ENCODE measurements at regions not wholly inside any gene's neighbourhood (a gene's known extent, or its start where the extent isn't known, plus 50 kb on each side); places are given as distances from the start of the nearest gene placed in this dataset.

DNA sequence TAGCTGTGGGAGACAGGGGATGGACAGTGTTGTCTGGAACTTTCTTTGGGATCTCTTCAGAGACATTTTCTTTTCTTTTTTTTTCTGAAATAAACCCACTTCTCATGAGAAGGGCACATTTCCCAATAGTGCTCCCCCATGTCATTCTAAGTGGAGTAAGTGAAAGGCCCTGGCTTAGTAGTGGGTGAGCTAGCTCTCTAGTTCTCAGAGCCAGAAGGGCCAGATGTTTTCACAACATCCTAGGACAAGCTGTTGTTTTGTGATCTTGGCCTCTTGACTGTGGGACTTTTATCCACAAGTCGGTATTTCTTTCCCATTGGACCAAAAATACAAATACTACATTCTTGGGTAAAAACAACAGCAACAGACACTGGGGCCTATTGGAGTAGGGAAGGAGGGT lies 607.7 kb upstream of the TENM4 start:
- Histone ChIP-seq H3K27me3 (ENCODE audit: control insufficient read depth in 2 of 2, insufficient read depth in 2 of 2, low read length in 2 of 2) (no peaks in the 10 kb centered on the region), H3K4me3 (replicated peaks in 1 of 3; ENCODE audit: insufficient read depth in 1 of 3, low read depth in 1 of 3, low read length in 3 of 3) (no peak overlapping the region), H2AFZ (ENCODE audit: low read depth, low read length) (no peak overlapping the region), H3K4me1 (ENCODE audit: control insufficient read depth, extremely low read depth, insufficient read depth, low read length) (no peaks in the 10 kb centered on the region), H3K4me2 (ENCODE audit: insufficient read depth, low read length) (no peak overlapping the region), H3K9ac (replicated peaks; ENCODE audit: extremely low read depth, insufficient read depth, low read length) (no peak overlapping the region), H3K79me2 (ENCODE audit: control insufficient read depth, insufficient read depth, low read length) (no peaks in the 10 kb centered on the region), H3K36me3 (ENCODE audit: control insufficient read depth in 2 of 2, extremely low read depth in 1 of 2, insufficient read depth in 2 of 2, low read length in 2 of 2) (no peaks in the 10 kb centered on the region), H3K27ac (ENCODE audit: insufficient read depth, low read depth, low read length) (no peak overlapping the region), H3K9me3 (replicated peaks; ENCODE audit: control insufficient read depth, insufficient read depth, low read length) (peaks cover 2% of the 10 kb centered on the region), H4K20me1 (replicated peaks; ENCODE audit: control insufficient read depth, extremely low read depth, insufficient read depth, low read length) (no peaks in the 10 kb centered on the region), H3K9me1 (replicated peaks; ENCODE audit: control insufficient read depth, extremely low read depth, insufficient read depth, low read length) (no peaks in the 10 kb centered on the region)
- TF ChIP-seq MYC (IDR thresholded peaks at IDR 0.05; ENCODE audit: low read depth, low read length) = no peak
- no peak for TF ChIP-seq POLR2A (IDR thresholded peaks at IDR 0.05; ENCODE audit: low read depth, low read length)
- no peak for TF ChIP-seq FOS (IDR thresholded peaks at IDR 0.05; ENCODE audit: borderline replicate concordance, insufficient read depth, low read length)
- no peak for TF ChIP-seq POLR2AphosphoS5 (IDR thresholded peaks at IDR 0.05; ENCODE audit: insufficient read depth, low read depth, low read length)
- no peak for TF ChIP-seq EZH2 (IDR thresholded peaks at IDR 0.05; ENCODE audit: borderline replicate concordance, low read depth, low read length, severe bottlenecking)
- ChIA-PET POLR2A (no interaction called here), CTCF (no interaction called here)
- BruUV-seq (replicated peaks) = no TSS peak
- dilution Hi-C loops (cut with MboI; ENCODE audit: extremely low pct_ligation_motif_present, low sequenced_read_pairs) = no loop called here
- intact Hi-C loops (cut with micrococcal nuclease) = no loop called here
- FAIRE-seq (no peak), DNase-seq (ENCODE audit: low read depth, low spot score) (no peak)

- no peaks in the 10 kb centered on the region for H3K79me2 ChIP-seq (ENCODE audit: control insufficient read depth, insufficient read depth, low read length)
- H3K9me1 ChIP-seq (replicated peaks; ENCODE audit: control insufficient read depth, extremely low read depth, insufficient read depth, low read length) = no peaks in the 10 kb centered on the region
- ChIA-PET POLR2A (no interaction called here), CTCF (no interaction called here)
- no peaks in the 10 kb centered on the region for H4K20me1 ChIP-seq (replicated peaks; ENCODE audit: control insufficient read depth, extremely low read depth, insufficient read depth, low read length)
- no peak overlapping the region for H2AFZ ChIP-seq (ENCODE audit: low read depth, low read length)
- DNase-seq (ENCODE audit: low read depth, low spot score) (no peak), FAIRE-seq (no peak)
- no peaks in the 10 kb centered on the region for H3K36me3 ChIP-seq (ENCODE audit: control insufficient read depth in 2 of 2, extremely low read depth in 1 of 2, insufficient read depth in 2 of 2, low read length in 2 of 2)
- H3K4me3 ChIP-seq (replicated peaks in 1 of 3; ENCODE audit: insufficient read depth in 1 of 3, low read depth in 1 of 3, low read length in 3 of 3) = no peak overlapping the region
- H3K4me1 ChIP-seq (ENCODE audit: control insufficient read depth, extremely low read depth, insufficient read depth, low read length) = no peaks in the 10 kb centered on the region
- intact Hi-C loops (cut with micrococcal nuclease) (no loop called here), dilution Hi-C loops (cut with MboI; ENCODE audit: extremely low pct_ligation_motif_present, low sequenced_read_pairs) (no loop called here)
- H3K4me2 ChIP-seq (ENCODE audit: insufficient read depth, low read length) = no peak overlapping the region
- H3K9ac ChIP-seq (replicated peaks; ENCODE audit: extremely low read depth, insufficient read depth, low read length) = no peak overlapping the region
- peaks cover 2% of the 10 kb centered on the region for H3K9me3 ChIP-seq (replicated peaks; ENCODE audit: control insufficient read depth, insufficient read depth, low read length)
- H3K27ac ChIP-seq (ENCODE audit: insufficient read depth, low read depth, low read length) = no peak overlapping the region
- no peak for TF ChIP-seq MYC (IDR thresholded peaks at IDR 0.05; ENCODE audit: low read depth, low read length)
- no peak for TF ChIP-seq EZH2 (IDR thresholded peaks at IDR 0.05; ENCODE audit: borderline replicate concordance, low read depth, low read length, severe bottlenecking)
- no peak for TF ChIP-seq GATA2 (IDR thresholded peaks at IDR 0.05; ENCODE audit: insufficient read depth, insufficient read length, low read depth, low read length)
- TF ChIP-seq JUN (IDR thresholded peaks at IDR 0.05; ENCODE audit: borderline replicate concordance, insufficient read depth, insufficient read length, low read depth) = no peak
- TF ChIP-seq, protein P1, sequence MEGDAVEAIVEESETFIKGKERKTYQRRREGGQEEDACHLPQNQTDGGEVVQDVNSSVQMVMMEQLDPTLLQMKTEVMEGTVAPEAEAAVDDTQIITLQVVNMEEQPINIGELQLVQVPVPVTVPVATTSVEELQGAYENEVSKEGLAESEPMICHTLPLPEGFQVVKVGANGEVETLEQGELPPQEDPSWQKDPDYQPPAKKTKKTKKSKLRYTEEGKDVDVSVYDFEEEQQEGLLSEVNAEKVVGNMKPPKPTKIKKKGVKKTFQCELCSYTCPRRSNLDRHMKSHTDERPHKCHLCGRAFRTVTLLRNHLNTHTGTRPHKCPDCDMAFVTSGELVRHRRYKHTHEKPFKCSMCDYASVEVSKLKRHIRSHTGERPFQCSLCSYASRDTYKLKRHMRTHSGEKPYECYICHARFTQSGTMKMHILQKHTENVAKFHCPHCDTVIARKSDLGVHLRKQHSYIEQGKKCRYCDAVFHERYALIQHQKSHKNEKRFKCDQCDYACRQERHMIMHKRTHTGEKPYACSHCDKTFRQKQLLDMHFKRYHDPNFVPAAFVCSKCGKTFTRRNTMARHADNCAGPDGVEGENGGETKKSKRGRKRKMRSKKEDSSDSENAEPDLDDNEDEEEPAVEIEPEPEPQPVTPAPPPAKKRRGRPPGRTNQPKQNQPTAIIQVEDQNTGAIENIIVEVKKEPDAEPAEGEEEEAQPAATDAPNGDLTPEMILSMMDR (IDR thresholded peaks at IDR 0.05; ENCODE audit: extremely low read depth in 1 of 2, insufficient read depth in 1 of 2, low read depth in 1 of 2, low read length in 2 of 2) = no peak
- TF ChIP-seq, protein P2, sequence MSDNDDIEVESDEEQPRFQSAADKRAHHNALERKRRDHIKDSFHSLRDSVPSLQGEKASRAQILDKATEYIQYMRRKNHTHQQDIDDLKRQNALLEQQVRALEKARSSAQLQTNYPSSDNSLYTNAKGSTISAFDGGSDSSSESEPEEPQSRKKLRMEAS (IDR thresholded peaks at IDR 0.05; ENCODE audit: insufficient read depth, insufficient read length) = no peak
- no peak for TF ChIP-seq POLR2A (IDR thresholded peaks at IDR 0.05; ENCODE audit: low read depth, low read length)
- TF ChIP-seq FOS (IDR thresholded peaks at IDR 0.05; ENCODE audit: borderline replicate concordance, insufficient read depth, low read length) = no peak
- TF ChIP-seq POLR2AphosphoS5 (IDR thresholded peaks at IDR 0.05; ENCODE audit: insufficient read depth, low read depth, low read length) = no peak
- BruUV-seq (replicated peaks) = no TSS peak
- no peaks in the 10 kb centered on the region for H3K27me3 ChIP-seq (ENCODE audit: control insufficient read depth in 2 of 2, insufficient read depth in 2 of 2, low read length in 2 of 2)
These were observed 600.5 kb upstream of the TENM4 start for GRCh38 chr11:80041136-80042000.
